ENCODE measurements at regions not wholly inside any gene's neighbourhood (a gene's known extent, or its start where the extent isn't known, plus 50 kb on each side); places are given as distances from the start of the nearest gene placed in this dataset.

GRCh38 chr9:116100711-116101121 is 52.9 kb upstream of the PAPPA start:
- no peaks in the 10 kb centered on the region for H4K20me1 ChIP-seq (ENCODE audit: low read depth, low read length)
- no peaks in the 10 kb centered on the region for H3K36me3 ChIP-seq (ENCODE audit: low read length)
- no peaks in the 10 kb centered on the region for H3K79me2 ChIP-seq (ENCODE audit: insufficient read depth, low read length)
- H3K27ac ChIP-seq (ENCODE audit: low read depth, low read length): no peak overlapping the region
- H3F3A ChIP-seq (ENCODE audit: insufficient read depth): no peaks in the 10 kb centered on the region
- H3K4me2 ChIP-seq (ENCODE audit: low read depth, low read length, poor library complexity, severe bottlenecking): no peak overlapping the region
- no peak for TF ChIP-seq CTCF (IDR thresholded peaks at IDR 0.05; ENCODE audit: insufficient read depth, low read length, poor library complexity, severe bottlenecking)
- no peak overlapping the region for H2AFZ ChIP-seq (ENCODE audit: low read depth, low read length, severe bottlenecking)
- H3K27me3 ChIP-seq (ENCODE audit: low read length): no peaks in the 10 kb centered on the region
- no peak overlapping the region for H3K9ac ChIP-seq (ENCODE audit: low read length)
- H3K9me3 ChIP-seq (ENCODE audit: insufficient read depth, low read length): no peaks in the 10 kb centered on the region
- H3K4me3 ChIP-seq (ENCODE audit: insufficient read depth, low read length, poor library complexity, severe bottlenecking): no peak overlapping the region
- no peaks in the 10 kb centered on the region for H3K9me2 ChIP-seq (replicated peaks; ENCODE audit: insufficient read depth, low read length)

DNA sequence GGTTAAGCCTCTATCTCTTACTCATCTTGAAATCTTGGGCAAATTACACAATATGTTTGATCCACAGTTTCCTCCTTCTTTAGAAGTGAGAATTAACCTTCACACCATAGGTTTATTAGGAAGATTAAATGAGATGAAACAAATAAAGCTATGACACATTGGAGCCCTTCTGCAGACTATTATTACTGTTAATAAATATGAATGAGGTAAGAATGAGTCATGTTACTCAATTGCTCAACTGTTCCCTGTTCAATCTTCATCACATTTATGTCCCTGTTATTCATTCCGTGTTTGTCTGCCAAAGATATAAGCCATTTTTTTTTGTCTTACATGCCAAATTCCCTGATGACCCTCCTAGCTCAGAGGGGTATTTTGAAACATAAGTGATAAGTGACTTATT is 52.1 kb upstream of the PAPPA start:
- Histone ChIP-seq H3K4me2 (ENCODE audit: low read depth, low read length, poor library complexity, severe bottlenecking) (no peak overlapping the region), H3K27ac (ENCODE audit: low read depth, low read length) (no peak overlapping the region), H3K27me3 (ENCODE audit: low read length) (no peaks in the 10 kb centered on the region), H3K9me3 (ENCODE audit: insufficient read depth, low read length) (no peaks in the 10 kb centered on the region), H3K9me2 (replicated peaks; ENCODE audit: insufficient read depth, low read length) (no peaks in the 10 kb centered on the region), H3K79me2 (ENCODE audit: insufficient read depth, low read length) (no peaks in the 10 kb centered on the region), H3K36me3 (ENCODE audit: low read length) (no peaks in the 10 kb centered on the region), H3K9ac (ENCODE audit: low read length) (no peak overlapping the region), H2AFZ (ENCODE audit: low read depth, low read length, severe bottlenecking) (no peak overlapping the region), H3F3A (ENCODE audit: insufficient read depth) (no peaks in the 10 kb centered on the region), H4K20me1 (ENCODE audit: low read depth, low read length) (no peaks in the 10 kb centered on the region), H3K4me3 (ENCODE audit: insufficient read depth, low read length, poor library complexity, severe bottlenecking) (no peak overlapping the region)
- TF ChIP-seq CTCF (IDR thresholded peaks at IDR 0.05; ENCODE audit: insufficient read depth, low read length, poor library complexity, severe bottlenecking) (no peak), EZH2phosphoT487 (conservative IDR thresholded peaks at IDR 0.05; ENCODE audit: low read length) (no peak)

DNA sequence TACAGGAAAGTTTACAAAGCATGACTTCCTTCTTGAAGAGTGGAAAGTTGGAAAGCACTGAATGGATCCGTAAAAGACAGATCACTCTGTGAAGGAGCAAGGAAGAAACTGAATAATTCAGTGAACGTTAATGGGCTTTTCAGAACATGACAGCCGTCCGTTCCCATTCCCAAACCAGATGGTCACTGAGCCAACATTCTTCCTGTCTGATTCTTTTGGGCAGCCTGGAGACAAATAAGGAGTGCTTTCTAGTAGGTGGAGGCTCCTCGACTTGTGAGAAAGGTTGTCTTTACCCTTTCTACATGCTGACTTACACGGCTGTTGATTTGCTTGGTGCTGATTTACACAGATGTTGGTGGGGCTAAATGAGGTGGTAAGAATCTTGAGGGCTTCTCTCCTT is 51.0 kb upstream of the PAPPA start:
- no peak overlapping the region for H2AFZ ChIP-seq (ENCODE audit: low read depth, low read length, severe bottlenecking)
- H3K9me2 ChIP-seq (replicated peaks; ENCODE audit: insufficient read depth, low read length): no peaks in the 10 kb centered on the region
- H3K9me3 ChIP-seq (ENCODE audit: insufficient read depth, low read length): no peaks in the 10 kb centered on the region
- H3K27ac ChIP-seq (ENCODE audit: low read depth, low read length): no peak overlapping the region
- H3F3A ChIP-seq (ENCODE audit: insufficient read depth): no peaks in the 10 kb centered on the region
- no peak overlapping the region for H3K9ac ChIP-seq (ENCODE audit: low read length)
- H4K20me1 ChIP-seq (ENCODE audit: low read depth, low read length): no peaks in the 10 kb centered on the region
- H3K27me3 ChIP-seq (ENCODE audit: low read length): no peaks in the 10 kb centered on the region
- H3K36me3 ChIP-seq (ENCODE audit: low read length): no peaks in the 10 kb centered on the region
- H3K79me2 ChIP-seq (ENCODE audit: insufficient read depth, low read length): no peaks in the 10 kb centered on the region
- no peak overlapping the region for H3K4me2 ChIP-seq (ENCODE audit: low read depth, low read length, poor library complexity, severe bottlenecking)
- H3K4me3 ChIP-seq (ENCODE audit: insufficient read depth, low read length, poor library complexity, severe bottlenecking): no peak overlapping the region
- TF ChIP-seq EZH2phosphoT487 (conservative IDR thresholded peaks at IDR 0.05; ENCODE audit: low read length) (no peak), CTCF (IDR thresholded peaks at IDR 0.05; ENCODE audit: insufficient read depth, low read length, poor library complexity, severe bottlenecking) (no peak)
